ENCODE measurements at regions not wholly inside any gene's neighbourhood (a gene's known extent, or its start where the extent isn't known, plus 50 kb on each side); places are given as distances from the start of the nearest gene placed in this dataset.

DNA sequence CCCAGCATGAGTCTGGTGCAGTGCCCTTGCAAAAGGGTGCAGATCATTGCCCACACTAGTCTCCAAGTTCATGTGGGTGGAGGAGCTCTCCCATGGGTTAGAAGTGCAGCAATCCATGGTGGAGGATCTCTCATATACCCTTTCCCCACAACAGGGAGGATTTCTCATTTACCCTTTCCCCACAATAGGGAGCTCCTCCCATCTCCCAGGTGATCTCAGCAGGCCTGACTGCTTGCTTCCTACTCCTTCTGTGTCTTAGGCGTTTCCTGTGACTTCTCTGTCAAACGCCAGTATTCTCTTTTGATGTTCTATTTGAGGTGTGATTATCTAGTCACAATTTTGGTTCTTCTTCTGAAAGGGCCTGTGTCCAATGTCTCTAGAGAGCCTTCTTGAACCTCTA is 133.8 kb upstream of the RFX3 start:
- no peak overlapping the region for H3K27ac Mint-ChIP-seq
- H3K27me3 Mint-ChIP-seq = no peaks in the 10 kb centered on the region
- peaks cover under 1% of the 10 kb centered on the region for H3K36me3 Mint-ChIP-seq (ENCODE audit: low read depth)
- Histone ChIP-seq H3K27ac (ENCODE audit: low read depth in 1 of 2, low read length in 2 of 2) (no peak overlapping the region), H3K27me3 (ENCODE audit: control insufficient read depth in 1 of 2, insufficient read depth in 2 of 2, low read length in 2 of 2) (no peaks in the 10 kb centered on the region), H3K9me3 (ENCODE audit: control insufficient read depth in 1 of 2, insufficient read depth in 1 of 2, low read length in 2 of 2) (no peaks in the 10 kb centered on the region), H3K4me3 (ENCODE audit: low read length) (no peak overlapping the region), H3K36me3 (ENCODE audit: insufficient read depth, low read length) (no peaks in the 10 kb centered on the region), H3K4me1 (ENCODE audit: insufficient read depth, low read length) (no peaks in the 10 kb centered on the region)
- POLR2A ChIA-PET = no interaction called here
- no peaks in the 10 kb centered on the region for H3K9me3 Mint-ChIP-seq
- intact Hi-C loops (cut with DNase I, micrococcal nuclease) = loop anchor here in 1 of 2 experiments (10.0 kb wide), 1 partner anchor 65 kb away; no protein-coding TSS in a partner anchor
- CTCF ChIA-PET = no interaction called here
- no peak overlapping the region for H3K4me3 Mint-ChIP-seq
- no peak for DNase-seq
- TF ChIP-seq, protein P1, sequence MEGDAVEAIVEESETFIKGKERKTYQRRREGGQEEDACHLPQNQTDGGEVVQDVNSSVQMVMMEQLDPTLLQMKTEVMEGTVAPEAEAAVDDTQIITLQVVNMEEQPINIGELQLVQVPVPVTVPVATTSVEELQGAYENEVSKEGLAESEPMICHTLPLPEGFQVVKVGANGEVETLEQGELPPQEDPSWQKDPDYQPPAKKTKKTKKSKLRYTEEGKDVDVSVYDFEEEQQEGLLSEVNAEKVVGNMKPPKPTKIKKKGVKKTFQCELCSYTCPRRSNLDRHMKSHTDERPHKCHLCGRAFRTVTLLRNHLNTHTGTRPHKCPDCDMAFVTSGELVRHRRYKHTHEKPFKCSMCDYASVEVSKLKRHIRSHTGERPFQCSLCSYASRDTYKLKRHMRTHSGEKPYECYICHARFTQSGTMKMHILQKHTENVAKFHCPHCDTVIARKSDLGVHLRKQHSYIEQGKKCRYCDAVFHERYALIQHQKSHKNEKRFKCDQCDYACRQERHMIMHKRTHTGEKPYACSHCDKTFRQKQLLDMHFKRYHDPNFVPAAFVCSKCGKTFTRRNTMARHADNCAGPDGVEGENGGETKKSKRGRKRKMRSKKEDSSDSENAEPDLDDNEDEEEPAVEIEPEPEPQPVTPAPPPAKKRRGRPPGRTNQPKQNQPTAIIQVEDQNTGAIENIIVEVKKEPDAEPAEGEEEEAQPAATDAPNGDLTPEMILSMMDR (IDR thresholded peaks at IDR 0.05) = no peak
- no peak for ATAC-seq (ENCODE audit: poor library complexity)
- H3K4me1 Mint-ChIP-seq (ENCODE audit: low read depth) = peaks cover under 1% of the 10 kb centered on the region

GRCh38 chr9:3658964-3659363 is 133.2 kb upstream of the RFX3 start:
- no peak overlapping the region for H3K4me3 Mint-ChIP-seq
- DNase-seq (no peak), ATAC-seq (ENCODE audit: poor library complexity) (no peak)
- Histone ChIP-seq H3K27me3 (ENCODE audit: control insufficient read depth in 1 of 2, insufficient read depth in 2 of 2, low read length in 2 of 2) (no peaks in the 10 kb centered on the region), H3K27ac (ENCODE audit: low read depth in 1 of 2, low read length in 2 of 2) (no peak overlapping the region), H3K4me1 (ENCODE audit: insufficient read depth, low read length) (no peaks in the 10 kb centered on the region), H3K36me3 (ENCODE audit: insufficient read depth, low read length) (no peaks in the 10 kb centered on the region), H3K9me3 (ENCODE audit: control insufficient read depth in 1 of 2, insufficient read depth in 1 of 2, low read length in 2 of 2) (no peaks in the 10 kb centered on the region), H3K4me3 (ENCODE audit: low read length) (no peak overlapping the region)
- TF ChIP-seq, protein P1 (IDR thresholded peaks at IDR 0.05) = no peak
- peaks cover 5% of the 10 kb centered on the region for H3K36me3 Mint-ChIP-seq (ENCODE audit: low read depth)
- no peaks in the 10 kb centered on the region for H3K27me3 Mint-ChIP-seq
- POLR2A ChIA-PET = no interaction called here
- intact Hi-C loops (cut with DNase I, micrococcal nuclease) = no loop called here
- no peaks in the 10 kb centered on the region for H3K9me3 Mint-ChIP-seq
- H3K4me1 Mint-ChIP-seq (ENCODE audit: low read depth) = peaks cover 5% of the 10 kb centered on the region
- no peak overlapping the region for H3K27ac Mint-ChIP-seq
- CTCF ChIA-PET = no interaction called here

GRCh38 chr9:3656224-3656623 is 130.4 kb upstream of the RFX3 start:
- Mint-ChIP-seq H3K27me3 (no peaks in the 10 kb centered on the region), H3K9me3 (no peaks in the 10 kb centered on the region), H3K4me1 (ENCODE audit: low read depth) (peaks cover 5% of the 10 kb centered on the region), H3K36me3 (ENCODE audit: low read depth) (peaks cover 5% of the 10 kb centered on the region), H3K27ac (no peak overlapping the region), H3K4me3 (no peak overlapping the region)
- no peaks in the 10 kb centered on the region for H3K4me1 ChIP-seq (ENCODE audit: insufficient read depth, low read length)
- H3K27ac ChIP-seq (ENCODE audit: low read depth in 1 of 2, low read length in 2 of 2) = no peak overlapping the region
- H3K27me3 ChIP-seq (ENCODE audit: control insufficient read depth in 1 of 2, insufficient read depth in 2 of 2, low read length in 2 of 2) = no peaks in the 10 kb centered on the region
- ATAC-seq (ENCODE audit: poor library complexity) = no peak
- no peaks in the 10 kb centered on the region for H3K36me3 ChIP-seq (ENCODE audit: insufficient read depth, low read length)
- TF ChIP-seq, protein P1 (IDR thresholded peaks at IDR 0.05) = no peak
- CTCF ChIA-PET = no interaction called here
- no peak for DNase-seq
- POLR2A ChIA-PET = interaction anchor here (1.4 kb wide), 1 partner anchor 130 kb away, joined by 4 read pairs; no protein-coding TSS in a partner anchor
- no peaks in the 10 kb centered on the region for H3K9me3 ChIP-seq (ENCODE audit: control insufficient read depth in 1 of 2, insufficient read depth in 1 of 2, low read length in 2 of 2)
- H3K4me3 ChIP-seq (ENCODE audit: low read length) = no peak overlapping the region
- intact Hi-C loops (cut with DNase I, micrococcal nuclease) = no loop called here

Data from CD4-positive, alpha-beta T cell (primary cell).